ENCODE measurements at regions not wholly inside any gene's neighbourhood (a gene's known extent, or its start where the extent isn't known, plus 50 kb on each side); places are given as distances from the start of the nearest gene placed in this dataset.
"Not testable (repeated sequence)": the region's sequence is repeated elsewhere in the genome, so short reads cannot be mapped to it uniquely, and the experiment has no call there.

GRCh38 chr1:5769146-5769545 is 223.1 kb downstream of the NPHP4 start:
- CTCF ChIA-PET = no interaction called here

GRCh38 chr1:5768014-5768413 is 224.2 kb downstream of the NPHP4 start:
- ChIA-PET CTCF (no interaction called here), POLR2A (no interaction called here)

More at GRCh38 chr1:5769146-5769545, 223.1 kb downstream of the NPHP4 start:
- POLR2A ChIA-PET = no interaction called here

GRCh38 chr1:5766996-5767395 is 225.2 kb downstream of the NPHP4 start:
- CTCF ChIA-PET, POLR2A ChIA-PET: not testable (repeated sequence)

GRCh38 chr1:5765997-5766913 is 226.0 kb downstream of the NPHP4 start:
- CTCF ChIA-PET = no interaction called here

GRCh38 chr1:5765483-5765882 is 226.7 kb downstream of the NPHP4 start:
- ChIA-PET CTCF (no interaction called here), POLR2A (no interaction called here)

More at GRCh38 chr1:5765997-5766913, 226.0 kb downstream of the NPHP4 start:
- POLR2A ChIA-PET = no interaction called here

- CTCF ChIA-PET = no interaction called here
These were observed 227.3 kb downstream of the NPHP4 start for GRCh38 chr1:5764959-5765358.

GRCh38 chr1:5764464-5764863 is 227.8 kb downstream of the NPHP4 start:
- CTCF ChIA-PET = no interaction called here
- POLR2A ChIA-PET = no interaction called here

More at GRCh38 chr1:5764959-5765358, 227.3 kb downstream of the NPHP4 start:
- POLR2A ChIA-PET = no interaction called here

- ChIA-PET CTCF (no interaction called here), POLR2A (no interaction called here)
These were observed 228.4 kb downstream of the NPHP4 start for GRCh38 chr1:5763696-5764370.

GRCh38 chr1:5758859-5759578 is 233.2 kb downstream of the NPHP4 start:
- ChIA-PET CTCF (interaction anchor here (0.9 kb wide), 1 partner anchor 14 kb away, joined by 3 read pairs; no protein-coding TSS in a partner anchor), POLR2A (no interaction called here)

- ChIA-PET POLR2A (no interaction called here), CTCF (no interaction called here)
These were observed 234.0 kb downstream of the NPHP4 start for GRCh38 chr1:5758000-5758858.

GRCh38 chr1:5757187-5757805 is 234.9 kb downstream of the NPHP4 start:
- ChIA-PET POLR2A (no interaction called here), CTCF (no interaction called here)

- POLR2A ChIA-PET = no interaction called here
- CTCF ChIA-PET = no interaction called here
These were observed 235.6 kb downstream of the NPHP4 start for GRCh38 chr1:5756434-5757186.

GRCh38 chr1:5755552-5756125 is 236.6 kb downstream of the NPHP4 start:
- CTCF ChIA-PET = interaction anchor here (1.0 kb wide), 1 partner anchor 10 kb away, joined by 3 read pairs; no protein-coding TSS in a partner anchor

GRCh38 chr1:5754817-5755551 is 237.2 kb downstream of the NPHP4 start:
- POLR2A ChIA-PET = no interaction called here

More at GRCh38 chr1:5755552-5756125, 236.6 kb downstream of the NPHP4 start:
- POLR2A ChIA-PET = no interaction called here

GRCh38 chr1:5753549-5754421 is 238.4 kb downstream of the NPHP4 start:
- ChIA-PET CTCF (no interaction called here), POLR2A (no interaction called here)

More at GRCh38 chr1:5754817-5755551, 237.2 kb downstream of the NPHP4 start:
- CTCF ChIA-PET = interaction anchor here (1.0 kb wide), 1 partner anchor 9 kb away, joined by 3 read pairs; no protein-coding TSS in a partner anchor

- ChIA-PET CTCF (no interaction called here), POLR2A (no interaction called here)
These were observed 239.3 kb downstream of the NPHP4 start for GRCh38 chr1:5752746-5753548.

Data from activated CD8-positive, alpha-beta memory T cell treated with anti-CD3 and anti-CD28 coated beads for 36 hours (primary cell).